GM19043 (cell line): ENCODE measurements at regions not wholly inside any gene's neighbourhood (a gene's known extent, or its start where the extent isn't known, plus 50 kb on each side); places are given as distances from the start of the nearest gene placed in this dataset.
"Not testable (repeated sequence)": the region's sequence is repeated elsewhere in the genome, so short reads cannot be mapped to it uniquely, and the experiment has no call there.

Experiments
- ATAC-seq: cut with Tn5 transposase; IDR thresholded peaks from one replicate; pipeline ENCODE4 v1.9.1; 2021; ENCODE audit warnings: low read depth; ENCODE audit not compliant: unreplicated experiment

DNA sequence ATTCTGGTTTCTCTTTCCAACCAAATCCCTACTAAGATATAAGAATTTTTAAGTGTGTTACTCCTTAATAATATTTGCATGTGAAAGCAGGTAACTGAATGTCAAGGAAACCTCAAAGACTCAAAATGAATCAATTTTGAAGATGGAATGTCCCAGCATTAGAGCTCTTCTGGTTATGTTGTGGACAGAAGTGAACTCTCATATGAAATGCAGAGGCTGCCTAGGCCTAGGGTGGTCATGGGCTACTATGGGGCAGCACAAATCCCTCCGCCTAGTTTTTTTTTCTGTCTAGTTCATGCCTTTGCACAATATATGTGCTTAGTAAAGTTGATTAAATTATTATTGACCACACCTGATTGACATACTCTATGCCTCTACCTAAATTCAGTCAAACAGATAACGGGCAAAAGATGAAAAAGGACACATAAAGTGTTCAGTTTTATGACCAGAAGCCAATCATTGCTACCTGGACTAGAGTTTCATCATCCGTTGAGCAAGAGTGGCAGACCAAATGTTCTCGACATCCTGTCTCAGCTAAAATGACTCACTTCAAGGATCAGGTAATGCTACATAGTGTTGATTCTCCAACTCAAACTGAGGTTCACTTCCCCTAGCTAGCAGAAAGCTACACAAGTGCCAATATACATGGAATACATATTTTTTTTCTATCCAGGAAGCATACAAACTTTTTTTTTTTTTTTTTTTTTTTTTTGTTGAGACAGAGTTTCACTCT lies 1211.4 kb downstream of the VRK1 start:
- ATAC-seq: no peak

DNA sequence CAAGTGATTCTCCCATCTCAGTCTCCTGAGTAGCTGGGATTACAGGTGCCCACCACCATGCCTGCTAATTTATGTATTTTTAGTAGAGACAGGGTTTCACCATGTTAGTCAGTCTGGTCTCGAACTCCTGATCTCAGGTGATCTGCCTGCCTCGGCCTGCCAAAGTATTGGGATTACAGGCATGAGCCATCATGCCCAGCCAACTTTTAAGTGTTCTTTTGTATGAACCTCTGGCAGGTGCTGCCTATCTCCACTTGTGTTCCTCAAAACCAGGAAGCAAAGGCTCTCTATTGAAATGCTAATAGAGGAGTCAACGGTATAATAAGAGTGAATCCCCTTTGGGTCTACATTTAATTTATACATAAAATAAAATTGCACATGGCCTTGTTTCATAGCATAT lies 1212.0 kb downstream of the VRK1 start:
- not testable (repeated sequence) for ATAC-seq

DNA sequence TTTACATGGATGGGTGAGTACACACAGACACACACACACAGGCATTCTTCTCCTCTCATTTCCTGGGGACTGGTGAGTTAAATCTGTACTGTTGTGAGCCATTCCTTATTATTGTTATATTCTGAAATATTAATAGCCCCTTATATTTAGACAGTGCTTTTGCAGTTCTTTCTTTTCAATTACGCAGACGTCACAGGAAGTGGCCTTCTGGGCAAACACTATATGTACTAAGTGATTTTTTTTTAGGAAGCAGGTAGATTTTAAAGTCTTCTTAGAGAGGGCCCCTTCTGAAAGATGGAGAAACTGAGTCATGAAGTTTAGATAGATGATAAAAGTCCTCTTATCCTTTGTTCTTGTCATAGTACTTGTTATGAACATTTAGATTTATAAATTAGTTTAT lies 1213.6 kb downstream of the VRK1 start:
- ATAC-seq: no peak

DNA sequence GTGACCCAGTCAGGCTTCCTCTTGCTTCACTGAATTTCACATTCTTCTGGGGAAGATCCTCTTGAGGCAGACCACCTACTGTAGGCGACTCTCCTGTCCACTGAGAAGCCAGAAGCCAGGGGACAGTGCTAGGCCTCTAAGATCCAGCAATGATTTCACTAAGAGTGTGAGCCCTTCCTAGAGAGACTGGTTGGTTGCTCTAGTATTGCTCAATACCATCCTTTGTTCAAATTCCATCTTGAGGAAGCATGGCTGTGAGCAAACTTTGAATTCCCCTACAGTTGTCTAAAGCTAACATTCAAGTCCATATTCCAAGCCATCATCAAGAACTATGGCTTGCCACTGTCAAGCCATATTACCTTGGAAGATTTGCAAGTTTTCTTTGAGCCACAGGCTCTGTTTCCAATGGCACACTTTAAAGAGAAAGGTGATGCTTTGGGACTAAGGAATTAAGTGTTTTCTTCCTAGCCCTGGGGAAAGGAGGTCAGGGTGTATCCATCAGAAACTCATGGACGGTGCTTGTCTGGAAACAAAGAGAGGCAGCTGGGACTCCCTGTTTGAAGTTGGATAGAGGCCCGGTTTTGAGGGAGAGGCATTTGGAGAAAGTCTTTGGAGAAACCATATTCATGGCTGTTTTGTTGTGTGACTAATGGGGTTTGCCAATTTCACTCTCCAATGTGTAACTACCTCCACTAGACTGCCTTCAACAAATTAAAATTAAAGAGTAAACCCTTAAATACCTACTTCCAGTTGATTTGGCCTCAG lies 1217.9 kb downstream of the VRK1 start:
- no peak for ATAC-seq

DNA sequence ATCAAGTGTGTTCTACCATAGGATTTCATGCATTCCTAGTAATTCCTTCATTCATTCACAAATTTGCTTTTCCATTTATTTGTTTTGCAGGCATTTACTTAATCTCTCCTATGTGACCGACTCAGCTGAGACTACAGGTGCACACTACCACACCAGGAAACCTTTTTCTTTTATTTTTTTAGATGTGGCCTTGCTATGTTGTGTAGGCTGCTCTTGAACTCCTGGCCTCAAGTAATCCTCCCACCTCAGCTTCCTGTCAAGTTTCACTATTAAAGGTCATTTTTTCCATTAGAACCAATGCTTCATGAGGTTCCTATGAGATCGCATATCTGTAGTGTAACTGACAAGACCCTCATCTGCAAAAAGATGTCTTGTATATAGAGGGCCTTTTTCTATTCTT lies 1218.7 kb downstream of the VRK1 start:
- ATAC-seq: no peak

DNA sequence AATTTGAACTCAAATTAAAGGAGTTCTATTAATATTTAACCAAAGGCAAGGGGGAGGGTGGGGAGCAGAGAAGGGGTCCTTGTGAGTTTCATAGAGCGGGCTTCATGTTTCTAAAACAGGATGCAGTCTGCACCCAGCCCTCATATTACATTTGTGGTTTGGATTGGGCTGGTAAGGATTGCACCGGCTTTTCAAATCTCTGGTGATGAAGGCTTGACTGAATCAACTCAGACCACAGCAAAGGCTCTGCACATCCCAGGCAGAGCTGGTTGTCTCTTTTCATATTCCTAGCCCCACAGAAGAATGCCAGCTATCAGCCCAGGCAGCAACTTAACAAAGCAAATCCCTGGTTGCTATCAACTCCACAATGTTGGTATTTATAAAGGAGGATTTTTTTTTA lies 1221.4 kb downstream of the VRK1 start:
- ATAC-seq: no peak

DNA sequence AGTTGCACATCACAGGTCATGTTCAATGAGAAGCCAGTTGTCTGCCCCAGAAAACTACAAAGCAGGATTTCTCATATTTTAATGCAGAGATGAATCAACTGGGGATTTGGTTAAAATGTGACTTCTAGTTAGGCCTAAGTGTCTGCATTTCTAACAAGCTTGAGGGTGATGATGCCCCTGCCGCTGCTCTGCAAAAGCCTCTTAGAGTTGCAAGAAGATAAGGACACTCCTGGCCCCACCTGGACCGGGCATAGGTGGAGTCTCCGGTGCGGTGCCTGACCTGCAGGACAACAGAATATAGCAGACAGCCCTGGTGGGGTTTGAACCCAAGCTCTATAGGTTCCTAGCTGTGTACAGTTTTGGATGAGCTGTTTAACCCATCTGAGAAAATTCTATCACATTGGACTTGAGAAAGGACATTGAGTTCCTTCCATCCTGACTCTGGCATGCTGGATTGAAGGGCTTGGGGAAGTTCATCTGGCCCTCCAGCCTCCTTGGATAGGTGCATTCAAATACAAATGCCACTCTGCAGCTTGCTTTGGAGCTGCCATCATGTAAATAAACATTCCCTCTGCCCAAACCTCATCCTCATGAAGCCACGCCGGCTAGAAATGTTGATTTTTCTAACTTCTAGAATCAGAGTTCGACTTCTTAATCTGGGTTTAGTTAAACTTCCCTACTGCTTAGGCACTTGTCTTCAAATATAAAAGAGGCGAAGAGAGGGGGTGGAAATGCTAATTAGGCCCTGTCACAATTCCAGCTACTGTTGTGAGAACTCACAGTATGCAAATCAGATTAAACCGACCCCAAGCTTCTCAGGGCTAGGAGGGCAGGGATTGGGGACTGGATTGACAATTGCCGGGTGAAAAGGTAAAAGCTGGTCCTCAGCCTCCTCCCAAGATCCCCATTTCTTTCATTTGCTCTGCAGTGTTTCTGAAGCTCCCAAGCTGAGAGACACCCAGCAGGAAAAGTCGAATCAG lies 1225.6 kb downstream of the VRK1 start:
- ATAC-seq: no peak

DNA sequence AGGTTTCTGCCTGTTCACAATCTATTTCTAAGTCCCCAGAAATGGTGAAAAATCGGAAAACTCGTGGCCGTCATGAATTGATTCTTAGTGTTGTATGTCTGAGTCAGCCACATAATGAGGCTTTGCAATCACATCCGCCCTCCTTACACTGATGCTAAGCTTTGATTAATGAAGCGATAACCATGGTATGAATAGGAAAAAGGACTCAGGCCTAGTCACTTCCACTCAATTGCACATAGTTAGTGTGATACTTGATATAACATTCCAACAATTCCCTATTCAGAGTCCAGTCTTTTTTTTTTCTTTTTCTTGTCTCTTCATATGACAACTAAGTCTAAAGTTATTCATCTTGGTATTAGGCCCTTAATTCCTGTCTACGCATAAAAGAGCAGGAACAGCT lies 1231.0 kb downstream of the VRK1 start:
- ATAC-seq: no peak

DNA sequence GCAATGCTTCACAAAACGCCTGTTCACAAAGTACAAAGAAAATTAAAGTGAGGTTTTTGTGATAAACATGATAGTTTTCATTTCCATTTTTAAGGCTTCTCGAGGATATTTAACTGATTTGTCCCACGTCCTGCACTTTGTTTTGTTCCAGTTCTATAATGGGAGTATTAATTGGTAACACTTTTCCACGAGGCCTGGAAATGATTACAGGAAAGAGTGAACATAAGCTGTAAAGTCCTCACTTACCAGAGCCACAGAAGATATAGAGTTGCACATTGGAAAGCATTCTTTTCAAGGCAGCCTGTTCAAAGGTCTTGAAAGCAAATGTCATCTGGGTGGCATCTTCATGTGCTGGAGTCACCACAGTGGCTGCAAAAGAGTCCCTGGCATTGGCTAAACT lies 1236.6 kb downstream of the BCL11B start:
- no peak for ATAC-seq

DNA sequence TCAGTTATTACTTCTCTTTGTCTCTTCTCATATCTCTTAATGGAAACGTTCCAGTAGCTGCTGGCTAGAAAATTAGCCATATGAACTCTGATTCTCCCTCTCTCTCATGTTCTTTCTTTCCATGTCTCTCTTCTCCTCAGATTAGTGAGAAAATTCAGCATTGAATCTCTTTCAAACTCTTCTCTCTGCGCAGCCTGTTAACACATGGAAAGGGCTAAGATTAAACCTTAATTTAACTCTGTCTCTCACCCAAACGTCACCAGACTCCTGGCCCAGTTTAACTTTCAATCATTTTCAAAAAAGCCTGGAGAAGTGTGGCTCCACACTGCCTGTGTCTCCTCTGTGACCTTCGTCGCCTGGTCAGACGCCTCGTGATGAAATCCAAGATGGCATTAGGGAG lies 1234.2 kb downstream of the BCL11B start:
- ATAC-seq: no peak

DNA sequence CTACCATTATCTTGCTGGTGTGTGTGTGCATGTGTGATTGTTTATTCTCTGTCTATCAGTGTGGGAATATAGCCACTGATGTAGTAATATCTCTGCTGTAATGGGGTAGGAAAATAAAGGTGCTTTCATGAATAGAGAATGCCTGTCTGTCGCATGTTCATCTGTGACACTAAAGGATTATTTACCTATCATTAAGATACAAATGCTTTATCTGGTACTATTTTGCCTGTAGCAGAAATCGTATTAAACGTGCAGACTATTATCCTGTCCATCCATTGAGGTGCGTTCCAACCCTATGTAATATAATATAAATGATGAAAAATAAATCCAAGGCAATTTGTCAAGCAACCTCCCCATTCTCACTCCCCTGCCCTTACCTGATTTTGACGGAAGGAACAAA lies 1215.1 kb downstream of the BCL11B start:
- no peak for ATAC-seq

DNA sequence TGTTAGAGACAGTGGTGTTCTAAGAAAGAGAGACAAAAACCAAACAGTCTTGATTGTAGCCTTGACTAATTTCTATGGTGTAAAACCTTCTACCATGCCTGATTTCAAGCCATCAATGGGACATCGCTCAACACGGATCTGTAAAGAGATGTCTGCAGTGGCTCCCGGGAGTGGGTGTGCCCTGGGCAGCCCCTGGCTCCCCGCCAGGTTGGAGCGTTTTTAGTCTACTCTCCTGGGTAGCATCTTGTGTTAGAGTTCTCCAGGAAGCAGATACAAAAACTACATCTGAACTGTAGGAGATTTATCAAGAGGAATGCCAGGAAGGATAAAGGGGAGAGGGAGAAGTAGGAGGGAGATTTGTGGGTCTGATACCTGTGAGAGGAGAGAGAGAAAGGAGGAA lies 1212.9 kb downstream of the BCL11B start:
- ATAC-seq: no peak

DNA sequence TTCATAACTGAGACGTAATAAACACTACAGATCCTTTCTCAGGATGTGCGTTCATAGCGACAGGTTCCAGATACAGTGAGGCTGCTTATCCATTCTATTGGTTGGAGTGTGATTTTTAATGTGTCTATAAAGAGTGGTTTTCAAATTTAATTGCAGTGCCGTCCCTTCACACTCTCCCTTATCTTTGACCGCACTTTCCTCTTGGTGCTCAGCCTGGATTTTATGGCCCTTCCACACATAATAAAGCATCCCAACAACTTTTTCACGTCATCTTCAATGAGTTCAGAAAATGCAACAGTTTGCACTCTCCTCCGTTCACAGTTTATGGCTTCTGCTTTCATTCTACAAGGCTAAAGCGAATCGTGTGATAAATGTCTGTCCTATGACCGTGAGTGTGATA lies 1209.9 kb downstream of the BCL11B start:
- no peak for ATAC-seq

DNA sequence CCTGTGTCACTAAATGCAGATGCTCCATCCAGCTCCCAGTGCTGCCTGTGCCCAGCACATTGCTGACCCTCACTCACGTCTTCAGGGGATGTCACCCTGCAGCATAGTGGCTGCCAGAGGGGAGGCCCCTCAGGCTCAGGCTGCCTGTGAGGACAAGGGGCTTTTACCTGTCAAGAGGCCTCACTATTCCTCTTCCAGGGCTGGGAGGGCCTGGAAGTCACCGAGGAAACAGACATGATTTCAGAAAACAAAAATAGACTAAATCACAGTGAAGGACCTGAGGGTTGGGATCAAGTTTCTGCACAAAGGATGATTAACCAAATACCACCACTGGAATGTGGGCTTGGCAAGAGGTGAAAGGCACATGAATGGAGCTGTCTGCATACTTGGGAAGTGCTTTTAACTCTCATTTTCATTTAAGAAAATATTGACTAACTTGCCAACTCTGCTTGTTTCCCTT lies 1202.3 kb downstream of the BCL11B start:
- ATAC-seq: no peak

DNA sequence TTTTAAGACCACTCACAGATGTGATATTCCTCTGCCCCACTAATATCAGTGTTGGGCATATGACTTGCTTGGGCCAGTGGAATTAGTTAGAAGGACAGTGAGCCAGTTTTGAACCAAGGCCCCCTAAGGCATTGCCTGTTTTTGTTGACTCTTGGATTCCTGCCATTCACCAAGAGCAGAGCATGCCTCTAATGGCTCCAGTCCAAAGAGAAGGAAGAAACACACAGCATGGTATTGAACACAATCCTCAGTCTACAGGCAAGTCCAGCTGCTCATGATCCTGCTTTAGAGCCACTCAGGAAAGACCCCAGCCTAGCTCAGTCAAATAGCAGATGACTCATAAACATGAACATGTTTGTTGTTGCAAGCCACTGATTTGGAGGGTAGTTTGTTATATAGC lies 1201.5 kb downstream of the BCL11B start:
- no peak for ATAC-seq

DNA sequence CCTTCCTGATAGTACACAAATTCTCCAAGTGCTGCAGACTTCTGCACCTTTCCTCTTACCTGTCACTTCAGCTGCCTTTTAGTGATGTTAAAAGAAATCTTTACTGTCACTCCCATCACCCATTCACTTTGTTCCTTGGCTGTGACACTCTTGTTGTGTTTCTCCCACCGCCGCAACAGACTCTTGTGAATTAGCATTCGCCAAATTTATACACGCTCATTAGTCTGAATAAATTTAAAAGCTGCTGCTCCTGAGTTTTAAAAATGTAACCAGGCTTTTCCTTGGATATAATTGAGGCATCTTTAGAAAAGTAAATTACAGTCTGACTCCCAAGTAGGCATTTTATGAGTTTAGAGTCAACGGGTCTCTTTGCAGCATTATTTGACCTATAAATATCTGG lies 1197.9 kb downstream of the BCL11B start:
- no peak for ATAC-seq

DNA sequence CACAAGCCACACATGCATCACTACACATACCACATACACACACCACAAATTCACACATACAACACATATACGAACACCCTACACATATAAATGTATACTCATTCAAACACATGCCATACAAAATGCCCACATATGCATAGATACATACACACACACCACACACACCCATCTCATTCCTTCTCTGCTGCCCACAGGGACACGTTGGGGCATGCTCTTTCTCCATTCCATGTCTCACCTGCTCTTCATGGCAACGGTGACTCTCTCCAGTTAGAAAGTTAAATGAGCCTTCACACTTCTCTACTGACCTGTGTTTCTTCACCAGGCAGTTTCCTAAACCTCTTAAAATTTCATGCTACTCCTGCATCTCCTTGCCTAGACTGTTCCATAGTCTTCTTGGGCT lies 1194.8 kb downstream of the BCL11B start:
- no peak for ATAC-seq

DNA sequence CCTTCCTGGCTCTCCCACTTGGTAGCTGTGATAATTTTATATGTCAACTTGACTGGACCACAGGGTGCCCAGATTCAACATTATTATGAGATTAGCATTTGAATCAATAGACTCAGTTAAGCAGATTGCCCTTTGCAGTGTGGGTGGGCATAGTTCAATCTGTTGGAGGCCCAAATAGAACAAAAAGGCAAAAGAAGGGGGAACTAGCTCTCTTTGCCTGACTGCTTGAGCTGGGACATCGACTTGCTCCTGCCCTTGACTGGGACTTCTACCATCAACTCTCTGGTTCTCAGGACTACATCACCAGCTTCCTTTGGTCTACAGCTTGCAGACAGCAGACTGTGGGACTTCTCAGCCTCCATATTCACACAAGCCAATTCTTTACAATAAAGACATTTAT lies 1189.2 kb downstream of the BCL11B start:
- no peak for ATAC-seq

DNA sequence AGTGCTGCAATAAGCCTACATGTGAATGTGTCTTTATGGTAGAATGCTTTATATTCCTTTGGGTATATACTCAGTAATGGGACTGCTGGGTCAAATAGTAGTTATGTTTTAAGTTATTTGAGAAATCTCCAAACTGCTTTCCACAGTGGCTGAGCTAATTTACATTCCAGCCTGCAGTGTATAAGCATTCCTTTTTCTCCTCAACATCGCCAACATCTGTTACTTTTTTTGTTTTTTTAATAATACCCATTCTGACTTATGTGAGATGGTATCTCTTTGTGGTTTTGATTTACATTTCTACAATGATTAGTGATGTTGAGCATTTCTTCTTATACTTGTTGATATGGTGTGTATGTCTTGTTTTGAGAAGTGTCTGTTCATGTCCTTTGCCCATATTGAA lies 1186.2 kb downstream of the BCL11B start:
- ATAC-seq: no peak

DNA sequence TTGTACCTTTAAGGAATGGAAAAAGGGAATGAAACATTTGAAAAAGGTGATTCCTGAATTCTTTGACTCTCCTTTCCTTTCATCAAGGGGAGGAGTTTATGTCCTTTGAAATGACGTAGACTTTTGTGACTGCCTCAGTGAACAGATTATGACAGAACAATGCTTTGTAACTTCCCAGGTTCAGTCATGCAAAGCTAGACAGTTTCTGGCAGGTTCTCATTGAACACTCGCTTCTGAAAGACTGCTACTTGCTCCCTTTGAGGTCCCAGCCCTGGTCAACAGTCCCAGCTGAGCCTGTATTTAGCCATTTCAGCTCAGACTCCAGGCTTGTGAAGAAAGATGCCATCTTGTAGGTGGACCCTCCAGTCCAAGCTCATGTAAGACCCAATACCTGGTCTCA lies 1178.9 kb downstream of the BCL11B start:
- ATAC-seq: no peak

DNA sequence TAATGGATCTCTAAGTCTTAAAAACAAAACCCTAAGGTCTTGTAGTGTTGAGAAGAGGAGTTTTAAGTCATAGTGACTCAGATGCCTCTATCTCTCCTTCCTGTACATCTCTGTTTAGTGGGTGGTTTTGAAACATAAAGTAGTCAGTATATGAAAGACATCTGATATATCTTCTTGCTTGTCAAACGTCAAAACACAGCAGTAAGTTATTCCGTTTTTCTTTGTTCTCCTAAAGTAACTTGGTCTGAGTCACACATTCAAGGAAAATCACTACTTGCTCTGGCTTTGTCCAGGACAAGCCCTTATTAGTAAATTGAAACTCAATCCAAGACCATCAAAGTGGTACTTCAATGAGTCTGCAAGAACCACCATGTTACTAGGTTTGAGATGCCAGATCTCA lies 1172.5 kb downstream of the BCL11B start:
- no peak for ATAC-seq
